HepG2 (cell line): ENCODE measurements at regions not wholly inside any gene's neighbourhood (a gene's known extent, or its start where the extent isn't known, plus 50 kb on each side); places are given as distances from the start of the nearest gene placed in this dataset.

Source experiments
- ATAC-seq: fragments of 200-7000 bp; cut with Tn5 transposase; 3 replicates; pipeline ENCODE4 v1.9.1; 2020; ENCODE audit warnings: mild to moderate bottlenecking, moderate library complexity
- BruUV-seq: library from RNA; stranded (reverse); fragments of 400-500 nt; replicated peaks from 2 replicates; lab custom pipeline; 2021; lab: Mats Ljungman, UMichigan
- CTCF ChIA-PET: fragments of 300-600 bp; formaldehyde crosslinking; extraction: SDS; loops from one replicate; lab custom pipeline; 2021; ENCODE audit warnings: low total read pairs, inconsistent platforms, low intra/inter-chr PET ratio; lab: Yijun Ruan, JAX
- POLR2A ChIA-PET: fragments of 350-600 bp; sonication (Branson Sonifier 250); formaldehyde crosslinking; loops from one replicate; lab custom pipeline; 2020; ENCODE audit warnings: antibody characterized with exemption, inconsistent platforms; lab: Yijun Ruan, JAX
- DNase-seq: peaks from one replicate; pipeline ENCODE4 v3.0.0-alpha.2; 2015; ENCODE audit warnings: low spot score
- FAIRE-seq: peaks from 3 replicates; lab custom pipeline; 2011; peaks lifted over from hg19 to GRCh38; lab: Jason Lieb, UNC
- H2AFZ ChIP-seq: one replicate; pipeline ENCODE4 v1.6.1; 2011; ENCODE audit warnings: low read length, inconsistent platforms
- H3K27ac ChIP-seq: fragments of 300-600 bp; 3 replicates; pipeline ENCODE4 v1.8.0; 2011; ENCODE audit warnings: mixed run types, mild to moderate bottlenecking, mixed read lengths, low read length, inconsistent platforms; ENCODE audit not compliant: insufficient read depth; ENCODE audit errors: extremely low read length
- H3K27me3 ChIP-seq, 2 experiments: fragments of 200-600 bp in 1 of 2; 2 replicates in 1 of 2; 3 replicates in 1 of 2; pipeline versions ENCODE4 v1.6.0 to v1.8.0; 2011; ENCODE audit warnings: low read length in 2 of 2, mild to moderate bottlenecking in 2 of 2, moderate library complexity in 2 of 2, inconsistent platforms in 1 of 2; ENCODE audit not compliant: insufficient read depth in 2 of 2, control insufficient read depth in 1 of 2
- H3K36me3 ChIP-seq, 2 experiments: fragments of 200-600 bp in 1 of 2; replicated peaks in 1 of 2; 2 replicates in 1 of 2; 3 replicates in 1 of 2; pipeline versions ENCODE4 v1.5.1 to v1.8.0; 2011; ENCODE audit warnings: low read length in 2 of 2, inconsistent platforms in 1 of 2; ENCODE audit not compliant: insufficient read depth in 2 of 2, control insufficient read depth in 1 of 2
- H3K4me1 ChIP-seq: 2 replicates; pipeline ENCODE4 v1.5.1; 2012; ENCODE audit warnings: low read length, inconsistent platforms; ENCODE audit not compliant: insufficient read depth
- H3K4me2 ChIP-seq: 2 replicates; pipeline ENCODE4 v1.6.0; 2011; ENCODE audit warnings: low read depth, low read length, inconsistent platforms
- H3K4me3 ChIP-seq, 3 experiments: fragments of 200-600 bp in 1 of 3; sonication (generic), shearing (Covaris generic) in 1 of 3; replicated peaks in 1 of 3; 2 replicates each; pipeline ENCODE4 v1.5.1; 2011 to 2016; ENCODE audit warnings: low read length in 3 of 3, inconsistent platforms in 2 of 3, low read depth in 2 of 3, mild to moderate bottlenecking in 2 of 3, control low read depth in 1 of 3, mixed read lengths in 1 of 3; ENCODE audit not compliant: insufficient read depth in 1 of 3
- H3K79me2 ChIP-seq: one replicate; pipeline ENCODE4 v1.6.1; 2011; ENCODE audit warnings: low read length, inconsistent platforms; ENCODE audit not compliant: insufficient read depth
- H3K9ac ChIP-seq: 2 replicates; pipeline ENCODE4 v1.6.0; 2011; ENCODE audit warnings: mild to moderate bottlenecking, low read depth, low read length, inconsistent platforms; ENCODE audit not compliant: insufficient read depth
- H3K9me3 ChIP-seq: 2 replicates; pipeline ENCODE4 v1.5.1; 2012; ENCODE audit warnings: mild to moderate bottlenecking, low read length
- H4K20me1 ChIP-seq: 2 replicates; pipeline ENCODE4 v1.6.0; 2011; ENCODE audit warnings: inconsistent platforms, mild to moderate bottlenecking, low read length, moderate library complexity; ENCODE audit not compliant: insufficient read depth
- ELK4 ChIP-seq: sonication (generic); formaldehyde crosslinking; IDR thresholded peaks from 2 replicates; pipeline ENCODE4 v1.9.0; 2021; ENCODE audit warnings: missing genetic modification reagents, borderline replicate concordance
- ISX ChIP-seq: sonication (generic); formaldehyde crosslinking; conservative IDR thresholded peaks from 2 replicates; pipeline ENCODE4 v1.5.0; 2020; ENCODE audit warnings: missing genetic modification reagents
- NR1H2 ChIP-seq: sonication (generic); formaldehyde crosslinking; IDR thresholded peaks from 2 replicates; pipeline ENCODE4 v1.8.1; 2022; ENCODE audit warnings: low read depth, missing genetic modification reagents, borderline replicate concordance
- SETDB1 ChIP-seq: sonication (generic); formaldehyde crosslinking; IDR thresholded peaks from 2 replicates; pipeline ENCODE4 v1.5.1; 2020; ENCODE audit warnings: missing genetic modification reagents, mild to moderate bottlenecking, borderline replicate concordance
- YEATS4 ChIP-seq: sonication (generic); formaldehyde crosslinking; IDR thresholded peaks from 2 replicates; pipeline ENCODE4 v1.4.0; 2020; ENCODE audit warnings: missing genetic modification reagents, borderline replicate concordance
- ZFP82 ChIP-seq: sonication (generic); formaldehyde crosslinking; IDR thresholded peaks from 2 replicates; pipeline ENCODE4 v1.5.1; 2020; ENCODE audit warnings: mild to moderate bottlenecking, missing genetic modification reagents, borderline replicate concordance
- WGBS: methylation state at CpG from one replicate; pipeline ENCODE4 v1.1.6; 2017; ENCODE audit warnings: low lambda C conversion rate; 5-methylcytosine and 5-hydroxymethylcytosine counted together
- in situ Hi-C: cut with HindIII; loops from 2 replicates; pipeline ENCODE4 v1.10.0; 2017; ENCODE audit warnings: low pct_unique_long_range_greater_than_20kb; ENCODE audit not compliant: extremely low pct_ligation_motif_present
- intact Hi-C: fragments of 100-400 bp; cut with micrococcal nuclease; formaldehyde crosslinking; loops from one replicate; pipeline ENCODE4 v1.10.0; 2022; ENCODE audit not compliant: unreplicated experiment
- TF ChIP-seq, protein P1 (sequence below): sonication (generic); formaldehyde crosslinking; IDR thresholded peaks from 2 replicates; pipeline ENCODE4 v1.4.0; 2020; ENCODE audit warnings: missing genetic modification reagents, borderline replicate concordance
- TF ChIP-seq, protein P2 (sequence below): IDR thresholded peaks from 2 replicates; pipeline ENCODE4 v1.6.1; 2016; ENCODE audit warnings: low read depth, missing genetic modification reagents, missing compliant biosample characterization

GRCh38 chr13:73189776-73190175 is 131.0 kb downstream of the KLF5 start:
- peaks cover 7% of the 10 kb centered on the region; the same call in 1 of the 2 replicates for H3K4me1 ChIP-seq
- ChIA-PET CTCF (no interaction called here), POLR2A (no interaction called here)
- no peak overlapping the region for H3K4me3 ChIP-seq
- H3K79me2 ChIP-seq, result no peaks in the 10 kb centered on the region
- H3K36me3 ChIP-seq, result no peaks in the 10 kb centered on the region
- ATAC-seq (no peak), DNase-seq (no peak), FAIRE-seq (no peak)
- H2AFZ ChIP-seq, result no peak overlapping the region
- WGBS, result 27% methylated on average over 8 of the region's 8 CpGs
- BruUV-seq, result no TSS peak
- H3K4me2 ChIP-seq, result peak overlapping the region; percentile 10
- H3K9me3 ChIP-seq, result no peaks in the 10 kb centered on the region
- intact Hi-C loops (no loop called here), in situ Hi-C loops (no loop called here)
- no peaks in the 10 kb centered on the region for H4K20me1 ChIP-seq
- no peak overlapping the region for H3K27ac ChIP-seq
- TF ChIP-seq NR1H2, result no peak
- TF ChIP-seq ELK4 (CRISPR knock-in tag), result no peak
- no peak for TF ChIP-seq ZFP82 (CRISPR knock-in tag)
- TF ChIP-seq ISX (CRISPR knock-in tag), result no peak
- TF ChIP-seq, protein P1, sequence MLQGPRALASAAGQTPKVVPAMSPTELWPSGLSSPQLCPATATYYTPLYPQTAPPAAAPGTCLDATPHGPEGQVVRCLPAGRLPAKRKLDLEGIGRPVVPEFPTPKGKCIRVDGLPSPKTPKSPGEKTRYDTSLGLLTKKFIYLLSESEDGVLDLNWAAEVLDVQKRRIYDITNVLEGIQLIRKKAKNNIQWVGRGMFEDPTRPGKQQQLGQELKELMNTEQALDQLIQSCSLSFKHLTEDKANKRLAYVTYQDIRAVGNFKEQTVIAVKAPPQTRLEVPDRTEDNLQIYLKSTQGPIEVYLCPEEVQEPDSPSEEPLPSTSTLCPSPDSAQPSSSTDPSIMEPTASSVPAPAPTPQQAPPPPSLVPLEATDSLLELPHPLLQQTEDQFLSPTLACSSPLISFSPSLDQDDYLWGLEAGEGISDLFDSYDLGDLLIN (CRISPR knock-in tag), result no peak
- TF ChIP-seq YEATS4 (CRISPR knock-in tag), result no peak
- TF ChIP-seq, protein P2, sequence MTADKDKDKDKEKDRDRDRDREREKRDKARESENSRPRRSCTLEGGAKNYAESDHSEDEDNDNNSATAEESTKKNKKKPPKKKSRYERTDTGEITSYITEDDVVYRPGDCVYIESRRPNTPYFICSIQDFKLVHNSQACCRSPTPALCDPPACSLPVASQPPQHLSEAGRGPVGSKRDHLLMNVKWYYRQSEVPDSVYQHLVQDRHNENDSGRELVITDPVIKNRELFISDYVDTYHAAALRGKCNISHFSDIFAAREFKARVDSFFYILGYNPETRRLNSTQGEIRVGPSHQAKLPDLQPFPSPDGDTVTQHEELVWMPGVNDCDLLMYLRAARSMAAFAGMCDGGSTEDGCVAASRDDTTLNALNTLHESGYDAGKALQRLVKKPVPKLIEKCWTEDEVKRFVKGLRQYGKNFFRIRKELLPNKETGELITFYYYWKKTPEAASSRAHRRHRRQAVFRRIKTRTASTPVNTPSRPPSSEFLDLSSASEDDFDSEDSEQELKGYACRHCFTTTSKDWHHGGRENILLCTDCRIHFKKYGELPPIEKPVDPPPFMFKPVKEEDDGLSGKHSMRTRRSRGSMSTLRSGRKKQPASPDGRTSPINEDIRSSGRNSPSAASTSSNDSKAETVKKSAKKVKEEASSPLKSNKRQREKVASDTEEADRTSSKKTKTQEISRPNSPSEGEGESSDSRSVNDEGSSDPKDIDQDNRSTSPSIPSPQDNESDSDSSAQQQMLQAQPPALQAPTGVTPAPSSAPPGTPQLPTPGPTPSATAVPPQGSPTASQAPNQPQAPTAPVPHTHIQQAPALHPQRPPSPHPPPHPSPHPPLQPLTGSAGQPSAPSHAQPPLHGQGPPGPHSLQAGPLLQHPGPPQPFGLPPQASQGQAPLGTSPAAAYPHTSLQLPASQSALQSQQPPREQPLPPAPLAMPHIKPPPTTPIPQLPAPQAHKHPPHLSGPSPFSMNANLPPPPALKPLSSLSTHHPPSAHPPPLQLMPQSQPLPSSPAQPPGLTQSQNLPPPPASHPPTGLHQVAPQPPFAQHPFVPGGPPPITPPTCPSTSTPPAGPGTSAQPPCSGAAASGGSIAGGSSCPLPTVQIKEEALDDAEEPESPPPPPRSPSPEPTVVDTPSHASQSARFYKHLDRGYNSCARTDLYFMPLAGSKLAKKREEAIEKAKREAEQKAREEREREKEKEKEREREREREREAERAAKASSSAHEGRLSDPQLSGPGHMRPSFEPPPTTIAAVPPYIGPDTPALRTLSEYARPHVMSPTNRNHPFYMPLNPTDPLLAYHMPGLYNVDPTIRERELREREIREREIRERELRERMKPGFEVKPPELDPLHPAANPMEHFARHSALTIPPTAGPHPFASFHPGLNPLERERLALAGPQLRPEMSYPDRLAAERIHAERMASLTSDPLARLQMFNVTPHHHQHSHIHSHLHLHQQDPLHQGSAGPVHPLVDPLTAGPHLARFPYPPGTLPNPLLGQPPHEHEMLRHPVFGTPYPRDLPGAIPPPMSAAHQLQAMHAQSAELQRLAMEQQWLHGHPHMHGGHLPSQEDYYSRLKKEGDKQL (CRISPR knock-in tag), result no peak
- no peak for TF ChIP-seq SETDB1 (CRISPR knock-in tag)
- H3K9ac ChIP-seq, result no peak overlapping the region
- H3K27me3 ChIP-seq, result no peaks in the 10 kb centered on the region
